ENCODE measurements at regions not wholly inside any gene's neighbourhood (a gene's known extent, or its start where the extent isn't known, plus 50 kb on each side); places are given as distances from the start of the nearest gene placed in this dataset.

DNA sequence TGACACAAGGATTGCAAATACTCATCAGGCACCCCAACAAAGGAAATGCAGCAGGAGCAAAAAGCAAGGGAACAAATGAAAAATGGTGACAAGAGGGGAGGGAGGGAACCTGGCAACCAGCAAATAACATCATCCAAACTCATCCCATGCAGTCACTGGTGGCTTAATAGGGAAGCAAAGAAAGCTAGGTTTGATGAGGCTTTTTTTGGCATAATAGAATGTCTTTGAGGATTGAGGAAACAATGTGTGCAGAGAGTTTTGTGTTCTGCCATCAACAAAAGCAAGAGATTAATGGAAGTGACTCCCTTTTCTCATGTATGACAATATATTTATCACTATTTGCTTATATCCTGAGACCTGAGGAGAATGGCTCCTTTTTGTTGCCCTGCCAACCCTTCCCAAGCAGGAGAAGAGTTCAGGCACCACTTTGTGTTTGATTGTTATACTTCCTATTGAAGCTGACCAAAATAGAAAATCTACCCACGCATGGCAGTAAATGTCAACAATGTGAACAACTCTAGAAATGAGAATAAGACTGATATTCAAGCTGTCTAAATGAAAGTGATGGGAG is 375.7 kb downstream of the CAAP1 start:
- TF ChIP-seq POLR2A (IDR thresholded peaks at IDR 0.05), result no peak
- TF ChIP-seq, protein P1, sequence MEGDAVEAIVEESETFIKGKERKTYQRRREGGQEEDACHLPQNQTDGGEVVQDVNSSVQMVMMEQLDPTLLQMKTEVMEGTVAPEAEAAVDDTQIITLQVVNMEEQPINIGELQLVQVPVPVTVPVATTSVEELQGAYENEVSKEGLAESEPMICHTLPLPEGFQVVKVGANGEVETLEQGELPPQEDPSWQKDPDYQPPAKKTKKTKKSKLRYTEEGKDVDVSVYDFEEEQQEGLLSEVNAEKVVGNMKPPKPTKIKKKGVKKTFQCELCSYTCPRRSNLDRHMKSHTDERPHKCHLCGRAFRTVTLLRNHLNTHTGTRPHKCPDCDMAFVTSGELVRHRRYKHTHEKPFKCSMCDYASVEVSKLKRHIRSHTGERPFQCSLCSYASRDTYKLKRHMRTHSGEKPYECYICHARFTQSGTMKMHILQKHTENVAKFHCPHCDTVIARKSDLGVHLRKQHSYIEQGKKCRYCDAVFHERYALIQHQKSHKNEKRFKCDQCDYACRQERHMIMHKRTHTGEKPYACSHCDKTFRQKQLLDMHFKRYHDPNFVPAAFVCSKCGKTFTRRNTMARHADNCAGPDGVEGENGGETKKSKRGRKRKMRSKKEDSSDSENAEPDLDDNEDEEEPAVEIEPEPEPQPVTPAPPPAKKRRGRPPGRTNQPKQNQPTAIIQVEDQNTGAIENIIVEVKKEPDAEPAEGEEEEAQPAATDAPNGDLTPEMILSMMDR (IDR thresholded peaks at IDR 0.05), result no peak
- no peak for TF ChIP-seq EP300 (IDR thresholded peaks at IDR 0.05)
